GM12873 (cell line): ENCODE measurements at regions not wholly inside any gene's neighbourhood (a gene's known extent, or its start where the extent isn't known, plus 50 kb on each side); places are given as distances from the start of the nearest gene placed in this dataset.

Experiments used
- CTCF ChIP-seq: IDR thresholded peaks from 2 replicates; pipeline ENCODE4 v1.5.1; 2012; ENCODE audit warnings: low read depth, mild to moderate bottlenecking, moderate library complexity, low read length, control low read depth; ENCODE audit not compliant: insufficient read depth; ENCODE audit errors: missing control alignments

DNA sequence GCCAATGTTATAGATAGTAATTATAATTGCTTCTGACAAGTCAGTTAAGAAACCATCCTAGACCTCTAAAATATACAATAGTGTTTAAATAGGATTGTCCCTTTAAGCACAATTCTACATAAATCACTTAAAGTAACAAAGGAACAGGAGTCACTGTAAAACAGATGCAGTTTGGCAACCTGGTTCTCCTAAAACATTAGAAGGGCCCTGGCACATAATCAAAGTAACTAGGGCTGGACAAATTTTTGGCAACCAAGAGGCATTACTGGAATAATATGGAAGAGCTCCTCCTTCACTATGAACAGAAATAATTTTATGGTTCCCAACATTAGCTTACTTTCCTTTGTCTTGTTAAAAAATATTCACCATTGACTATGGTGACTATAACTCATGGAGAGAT lies 75.0 kb upstream of the CCDC160 start:
- TF ChIP-seq CTCF, result no peak

DNA sequence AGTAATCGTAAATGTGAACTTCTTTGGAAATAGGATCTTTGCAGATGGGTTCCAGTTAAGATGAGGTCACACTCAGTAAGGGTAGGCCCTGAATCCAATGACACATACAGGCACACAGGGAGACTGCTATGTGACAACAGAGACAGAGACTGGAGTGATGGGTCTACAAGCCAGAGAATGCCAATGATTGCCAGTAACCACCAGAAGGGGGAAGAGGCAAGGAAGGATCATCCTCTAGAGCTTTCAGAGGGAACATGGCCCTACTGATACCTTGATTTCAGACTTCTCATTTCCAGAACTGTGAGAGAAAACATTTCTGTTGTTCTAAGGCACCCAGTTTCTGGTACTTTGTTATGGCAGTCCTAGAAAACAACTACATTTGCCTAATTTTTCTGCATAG lies 73.1 kb upstream of the CCDC160 start:
- no peak for TF ChIP-seq CTCF

DNA sequence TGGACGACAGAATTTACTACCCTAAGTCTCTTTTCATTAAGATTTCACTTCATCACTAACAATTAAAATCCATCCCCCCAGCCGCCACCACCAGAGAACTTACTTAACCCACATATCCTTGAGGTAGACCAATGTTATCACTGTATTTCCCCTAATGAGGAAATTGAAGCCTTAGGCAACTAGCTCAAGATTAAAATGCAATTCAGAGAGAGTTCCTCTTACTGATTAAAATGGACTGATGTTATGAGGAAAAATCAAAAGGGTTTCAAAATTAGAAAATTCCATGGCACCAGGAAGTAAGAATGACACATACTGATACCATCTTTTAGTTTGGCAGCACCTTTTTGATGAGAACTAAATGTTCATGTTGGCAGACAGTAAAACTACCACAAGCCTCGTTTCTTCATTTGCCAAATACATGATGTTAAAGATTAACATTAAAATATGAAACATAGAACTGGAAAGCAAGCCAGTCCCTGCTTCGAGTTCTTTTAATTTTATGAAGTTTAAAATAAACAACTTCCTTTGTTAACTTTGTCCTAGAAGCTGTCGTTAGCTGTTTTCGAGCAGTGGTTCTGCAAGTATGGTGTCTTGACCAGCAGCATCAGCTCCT lies 69.3 kb upstream of the CCDC160 start:
- no peak for TF ChIP-seq CTCF

GRCh38 chrX:134171661-134172587 lies 65.1 kb upstream of the CCDC160 start:
- TF ChIP-seq CTCF, result no peak

- no peak for TF ChIP-seq CTCF
Measured at GRCh38 chrX:134172588-134173259, 64.3 kb upstream of the CCDC160 start.

- TF ChIP-seq CTCF, result no peak
Measured at GRCh38 chrX:134173541-134174272, 63.3 kb upstream of the CCDC160 start.
